ENCODE measurements at regions not wholly inside any gene's neighbourhood (a gene's known extent, or its start where the extent isn't known, plus 50 kb on each side); places are given as distances from the start of the nearest gene placed in this dataset.

DNA sequence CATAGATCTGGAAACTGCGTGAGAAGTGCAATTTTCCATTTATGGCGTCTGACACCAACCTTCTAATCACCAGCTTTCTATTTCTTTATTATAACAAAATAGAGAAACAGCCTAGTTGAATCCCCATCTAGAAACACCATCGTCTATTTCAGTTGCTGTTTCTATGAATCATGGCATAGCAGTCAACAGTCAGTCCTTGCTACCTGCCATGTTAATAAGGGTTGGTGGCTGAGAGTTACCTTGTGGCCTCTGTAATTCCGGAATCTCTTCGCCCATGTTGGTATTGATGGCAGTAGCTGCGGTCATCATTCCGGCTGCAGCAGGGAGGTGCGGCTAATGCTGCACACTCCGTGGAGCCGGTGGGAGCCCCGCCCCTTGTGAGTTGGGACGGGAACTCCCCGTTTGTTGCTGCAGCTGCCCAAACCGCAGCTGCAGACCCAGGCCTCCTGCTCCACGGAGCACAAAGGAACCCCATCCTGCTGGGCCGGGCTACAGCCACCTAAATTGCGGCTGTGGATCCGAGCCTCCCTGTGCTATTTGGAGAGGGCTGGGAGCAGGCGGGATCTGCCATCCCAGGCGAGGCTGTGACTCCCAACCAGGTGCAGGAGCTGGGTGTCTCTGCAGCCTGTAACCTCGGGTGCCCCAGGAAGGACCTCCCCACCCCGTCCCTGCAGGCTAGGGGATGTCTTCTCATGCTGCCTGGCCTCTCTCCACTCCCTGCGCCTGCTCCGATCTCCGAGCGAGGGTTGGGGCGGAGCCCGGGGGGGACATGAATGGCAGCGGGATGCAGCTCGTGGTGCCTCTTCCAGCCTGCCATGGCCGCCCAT, 115.4 kb upstream of the STK26 start:
- FAIRE-seq, result no peak

DNA sequence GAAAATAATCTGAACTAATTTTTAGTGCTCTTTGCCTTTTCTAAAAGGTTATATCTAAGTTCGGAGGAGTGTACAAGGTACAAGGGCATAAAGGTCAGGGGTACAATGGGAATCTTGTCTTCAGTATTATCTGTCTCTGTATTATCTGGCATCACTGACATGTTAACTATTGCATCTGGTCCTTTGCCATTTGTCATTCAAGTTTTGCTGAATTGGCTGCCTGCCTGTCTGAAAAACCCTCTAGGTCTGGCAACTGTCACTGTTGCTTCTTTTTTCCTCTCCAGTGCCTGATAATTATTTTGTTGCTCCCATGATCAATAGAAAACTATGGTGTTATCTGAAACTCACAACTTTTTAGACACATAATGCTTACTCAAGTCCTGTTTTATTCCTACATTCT, 112.5 kb upstream of the STK26 start:
- FAIRE-seq, result no peak

DNA sequence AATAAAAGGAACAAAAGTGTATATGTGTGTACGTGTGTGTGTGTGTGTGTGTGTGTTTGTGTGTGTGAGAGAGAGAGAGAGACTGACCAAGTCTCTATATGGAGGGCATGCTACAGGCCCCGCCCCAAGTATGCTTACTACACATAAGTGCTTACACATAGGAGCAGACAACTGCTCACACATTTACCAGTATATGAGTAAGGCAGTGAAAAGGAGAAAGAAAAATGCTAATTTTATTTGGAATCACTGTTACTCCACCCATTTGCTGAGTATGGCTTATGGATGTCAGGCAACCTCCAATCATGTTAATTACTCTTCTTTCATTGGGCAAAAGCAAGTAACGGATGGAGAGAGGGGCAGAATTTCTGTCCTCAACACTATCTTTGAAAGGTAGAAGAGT, 107.6 kb upstream of the STK26 start:
- no peak for FAIRE-seq

DNA sequence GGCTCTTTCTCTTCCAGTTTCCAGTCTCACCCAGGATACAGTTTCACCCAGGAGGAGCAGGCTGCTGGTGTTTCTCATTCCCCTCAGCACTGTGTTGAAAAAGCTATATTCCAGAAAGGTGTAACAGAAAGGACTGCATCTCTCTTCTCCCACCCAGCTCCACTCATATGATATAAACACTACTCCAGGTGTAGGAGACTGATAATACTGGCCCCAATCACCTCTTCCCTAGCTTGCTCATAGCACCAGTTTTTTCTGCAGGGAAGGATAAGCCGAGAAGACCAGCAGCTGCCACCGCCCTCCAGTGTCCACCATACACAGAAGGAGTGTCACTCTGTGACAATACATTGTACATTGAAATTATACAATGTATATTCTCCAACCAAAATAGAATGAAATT, 105.5 kb upstream of the STK26 start:
- no peak for FAIRE-seq

DNA sequence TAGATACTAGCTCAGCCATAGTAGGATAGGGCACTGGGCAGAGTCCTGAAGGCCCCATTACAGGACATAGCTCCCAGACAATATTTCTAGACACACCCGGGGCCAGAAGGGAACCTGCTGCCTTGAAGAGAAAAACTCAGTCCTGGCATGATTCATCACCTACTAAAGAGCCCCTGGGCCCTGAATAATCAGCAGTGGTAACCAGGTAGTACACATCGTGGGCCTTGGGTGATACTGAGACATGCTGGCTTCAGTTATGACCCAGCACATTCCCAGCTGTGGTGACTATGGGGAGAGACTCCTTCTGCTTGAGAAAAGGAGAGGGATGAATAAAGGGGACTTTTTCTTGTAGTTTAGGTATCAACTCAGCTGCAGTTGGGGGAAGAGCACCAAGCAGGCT, 104.3 kb upstream of the STK26 start:
- FAIRE-seq, result no peak

DNA sequence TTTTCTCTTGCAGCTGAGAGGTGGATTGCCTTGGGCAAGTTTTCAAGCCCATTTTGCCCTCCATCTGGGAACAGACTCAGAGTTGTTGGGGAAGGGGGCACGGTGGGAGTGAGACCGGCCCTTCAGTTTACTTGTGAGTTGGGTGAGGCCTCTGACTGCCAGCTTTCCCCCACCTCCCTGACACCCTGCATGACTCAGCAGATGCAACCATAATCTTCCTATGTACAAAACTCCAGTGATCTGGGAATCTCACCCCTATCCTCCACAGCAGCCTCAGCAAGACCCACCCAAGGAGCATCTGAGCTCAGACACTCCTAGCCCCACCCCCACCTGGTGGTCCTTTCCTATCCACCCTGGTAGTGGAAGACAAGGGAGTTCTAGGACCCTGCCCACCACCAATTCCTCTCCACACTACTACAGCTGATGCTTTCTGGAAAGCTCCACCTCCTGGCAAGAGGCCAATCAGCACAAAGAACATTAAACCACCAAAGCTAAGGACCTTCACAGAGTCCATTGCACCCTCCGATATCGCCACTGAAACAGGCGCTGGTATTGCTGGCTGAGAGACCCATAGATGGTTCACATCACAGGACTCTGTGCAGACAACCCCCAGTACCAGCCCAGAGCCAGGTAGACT, 99.4 kb upstream of the STK26 start:
- FAIRE-seq, result no peak

DNA sequence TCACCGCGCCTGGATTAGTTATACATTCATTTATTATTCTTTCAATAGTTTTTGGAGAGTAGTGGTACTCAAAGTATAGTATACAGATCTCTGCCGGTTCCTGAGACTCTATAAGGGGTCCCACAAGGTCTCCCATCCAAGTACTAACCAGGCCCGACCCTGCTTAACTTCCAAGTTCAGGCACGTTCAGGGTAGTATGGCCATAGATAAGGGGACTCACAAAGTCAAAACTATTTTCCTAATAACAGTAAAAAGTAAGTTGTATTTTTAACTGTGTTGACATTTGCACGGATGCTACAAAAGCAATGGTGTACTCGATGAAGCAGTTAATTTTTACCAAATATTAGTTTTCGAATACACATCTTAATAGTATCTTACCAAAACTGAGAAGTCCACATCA, 84.4 kb upstream of the STK26 start:
- FAIRE-seq, result no peak

DNA sequence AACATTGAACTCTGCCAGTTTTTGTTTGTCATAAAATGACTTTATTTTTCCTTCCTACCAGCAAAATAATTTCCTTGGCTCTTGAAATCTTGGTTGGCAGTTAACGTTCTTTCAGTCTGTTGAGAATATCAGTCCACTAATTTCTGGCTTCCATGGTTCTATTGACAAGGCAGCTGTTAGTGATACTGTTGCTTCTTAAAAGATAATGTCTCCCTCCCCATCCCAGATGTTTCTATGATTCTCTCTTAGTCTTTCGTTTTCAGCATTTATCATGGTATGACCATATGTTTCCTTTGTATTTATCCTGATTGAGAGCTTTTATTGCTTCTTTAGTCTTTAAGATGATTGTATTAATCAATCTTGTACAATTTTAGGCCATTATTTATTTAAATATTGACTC, 81.1 kb upstream of the STK26 start:
- no peak for FAIRE-seq

DNA sequence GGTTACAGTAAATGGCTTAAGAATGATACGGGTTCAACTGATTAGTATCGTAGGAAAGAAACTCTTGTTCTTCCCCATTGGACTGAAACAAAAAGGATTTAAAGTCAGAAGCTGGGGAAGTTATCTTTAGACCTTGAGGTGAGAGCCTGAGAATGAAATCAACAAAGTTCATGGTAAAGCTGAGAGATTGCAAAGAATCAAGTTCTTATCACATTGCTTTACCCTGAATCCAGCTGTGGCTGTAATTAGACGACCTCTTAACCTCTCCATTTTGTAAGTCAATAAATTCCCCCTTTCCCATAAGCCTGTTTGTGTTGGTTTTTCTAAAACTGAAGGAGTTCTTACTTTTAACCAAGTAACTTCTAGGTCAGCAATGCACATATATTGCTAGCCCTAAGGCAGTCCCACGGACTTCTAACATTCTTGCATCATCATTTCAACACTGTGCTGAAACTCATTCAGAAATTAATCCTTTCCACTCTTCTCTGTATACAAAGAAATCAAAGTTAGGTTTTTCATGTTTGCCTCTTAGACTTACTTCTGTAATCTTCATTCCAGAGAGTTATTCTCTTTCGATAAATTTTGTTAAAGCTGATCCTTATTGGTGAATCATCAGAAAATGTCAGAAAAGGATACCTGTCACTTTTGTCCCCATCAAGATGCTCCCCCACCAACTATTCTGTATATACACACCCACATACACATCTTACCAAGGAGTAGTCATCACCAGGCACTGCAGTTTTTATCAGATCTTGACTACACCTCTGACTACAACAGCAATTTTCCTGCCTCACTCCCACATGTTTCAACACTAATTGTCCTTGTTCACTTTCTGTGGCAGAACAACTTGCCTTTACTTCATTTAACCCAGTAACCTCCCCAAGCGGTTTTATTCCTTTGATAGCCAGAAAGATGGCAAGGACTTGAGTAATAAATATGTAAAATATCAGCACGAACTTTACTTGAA, 77.9 kb upstream of the STK26 start:
- no peak for FAIRE-seq

DNA sequence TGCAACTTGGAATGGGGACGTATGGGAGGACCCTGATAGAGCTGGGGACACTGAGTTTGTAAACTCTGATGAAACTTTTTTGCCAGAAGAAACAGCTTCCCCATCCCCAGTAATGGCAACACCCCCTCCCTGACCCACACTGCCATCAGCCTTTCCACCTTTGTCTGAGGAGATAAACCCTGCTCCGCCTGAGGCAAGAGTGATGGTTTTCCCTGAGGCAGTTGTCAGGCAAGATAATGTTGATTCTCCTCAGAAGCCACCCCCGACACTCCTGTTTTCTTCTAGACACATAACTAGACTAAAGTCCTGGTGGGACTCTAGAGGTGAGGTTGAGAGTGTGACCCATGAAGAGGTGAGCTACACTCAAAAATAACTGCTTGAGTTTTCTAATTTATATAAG, 71.9 kb upstream of the STK26 start:
- FAIRE-seq, result no peak

DNA sequence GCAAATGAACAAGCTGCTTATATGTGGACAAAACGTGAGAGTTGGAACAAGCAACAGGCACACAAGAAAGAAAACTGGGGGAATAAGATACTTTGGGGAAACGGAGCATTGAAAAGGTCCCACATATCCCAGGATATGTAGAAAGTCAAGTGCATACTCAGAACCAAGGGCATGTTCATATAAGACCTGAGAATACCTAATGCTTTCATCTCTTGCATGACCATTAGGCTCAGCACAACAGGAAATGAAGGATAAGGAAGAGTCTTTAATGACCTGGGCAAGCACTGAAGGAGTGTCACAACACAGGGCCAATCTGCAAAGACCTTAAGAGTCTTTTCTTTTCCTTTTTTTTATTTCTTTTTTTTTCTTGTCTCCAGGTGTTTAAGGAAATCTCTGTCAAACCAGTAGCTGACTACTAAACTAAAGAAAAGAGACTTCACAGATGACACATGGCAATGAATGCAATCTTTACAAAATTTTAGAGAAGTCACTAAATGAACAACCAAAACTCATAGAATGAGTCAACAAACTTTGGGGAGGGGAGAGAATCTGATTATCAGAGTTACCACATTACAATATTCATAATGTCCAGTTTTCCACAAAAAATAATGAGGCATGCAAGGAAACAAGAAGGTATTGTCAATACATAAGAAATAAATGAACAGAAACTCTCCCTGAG, 67.9 kb upstream of the STK26 start:
- FAIRE-seq, result no peak

DNA sequence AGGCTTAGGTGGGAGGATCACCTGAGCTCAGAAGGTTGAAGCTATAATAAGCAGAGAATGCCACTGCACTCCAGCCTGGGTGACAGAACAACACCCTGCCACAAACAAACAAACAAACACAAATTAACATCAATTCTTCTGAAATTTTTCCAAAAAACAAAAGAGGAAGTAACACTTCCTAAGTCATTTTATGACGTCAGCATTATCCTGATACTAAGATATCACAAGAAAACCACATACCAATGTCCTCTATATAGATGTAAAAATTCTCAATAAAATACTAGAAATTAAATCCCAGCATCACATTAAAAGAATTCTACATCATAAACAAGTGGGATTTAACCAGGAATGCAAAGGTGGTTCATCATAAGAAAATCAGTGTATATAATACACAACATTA, 64.4 kb upstream of the STK26 start:
- FAIRE-seq, result peak; percentile 31

DNA sequence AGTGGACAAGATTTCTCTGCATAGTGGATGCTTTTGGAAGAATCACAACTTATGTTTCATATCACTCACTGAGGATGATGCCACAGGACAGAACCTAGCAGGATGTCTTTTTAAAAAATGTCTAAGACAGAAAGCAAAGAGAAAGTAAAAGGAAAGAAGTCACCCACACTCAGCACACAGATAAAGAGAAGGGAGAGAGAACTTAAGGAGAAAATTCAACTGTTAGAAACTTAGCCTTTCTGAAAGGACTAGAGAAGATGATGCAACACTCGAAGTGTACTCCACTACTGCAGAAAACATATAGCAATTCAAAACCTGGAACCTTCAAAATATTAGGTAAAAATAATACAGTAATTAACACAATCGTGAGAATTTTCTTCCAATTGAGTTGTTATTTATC, 52.8 kb upstream of the STK26 start:
- no peak for FAIRE-seq

Measured in colon (tissue), 2 donors.